HepG2 (cell line): ENCODE measurements at regions not wholly inside any gene's neighbourhood (a gene's known extent, or its start where the extent isn't known, plus 50 kb on each side); places are given as distances from the start of the nearest gene placed in this dataset.

Experiments used
- ATAC-seq: fragments of 200-7000 bp; cut with Tn5 transposase; 3 replicates; pipeline ENCODE4 v1.9.1; 2020; ENCODE audit warnings: mild to moderate bottlenecking, moderate library complexity
- BruUV-seq: library from RNA; stranded (reverse); fragments of 400-500 nt; replicated peaks from 2 replicates; lab custom pipeline; 2021; lab: Mats Ljungman, UMichigan
- CTCF ChIA-PET: fragments of 300-600 bp; formaldehyde crosslinking; extraction: SDS; loops from one replicate; lab custom pipeline; 2021; ENCODE audit warnings: low total read pairs, inconsistent platforms, low intra/inter-chr PET ratio; lab: Yijun Ruan, JAX
- POLR2A ChIA-PET: fragments of 350-600 bp; sonication (Branson Sonifier 250); formaldehyde crosslinking; loops from one replicate; lab custom pipeline; 2020; ENCODE audit warnings: antibody characterized with exemption, inconsistent platforms; lab: Yijun Ruan, JAX
- DNase-seq: peaks from one replicate; pipeline ENCODE4 v3.0.0-alpha.2; 2015; ENCODE audit warnings: low spot score
- FAIRE-seq: peaks from 3 replicates; lab custom pipeline; 2011; peaks lifted over from hg19 to GRCh38; lab: Jason Lieb, UNC
- H2AFZ ChIP-seq: one replicate; pipeline ENCODE4 v1.6.1; 2011; ENCODE audit warnings: low read length, inconsistent platforms
- H3K27ac ChIP-seq: fragments of 300-600 bp; 3 replicates; pipeline ENCODE4 v1.8.0; 2011; ENCODE audit warnings: mixed run types, mild to moderate bottlenecking, mixed read lengths, low read length, inconsistent platforms; ENCODE audit not compliant: insufficient read depth; ENCODE audit errors: extremely low read length
- H3K27me3 ChIP-seq, 2 experiments: fragments of 200-600 bp in 1 of 2; 2 replicates in 1 of 2; 3 replicates in 1 of 2; pipeline versions ENCODE4 v1.6.0 to v1.8.0; 2011; ENCODE audit warnings: low read length in 2 of 2, mild to moderate bottlenecking in 2 of 2, moderate library complexity in 2 of 2, inconsistent platforms in 1 of 2; ENCODE audit not compliant: insufficient read depth in 2 of 2, control insufficient read depth in 1 of 2
- H3K36me3 ChIP-seq, 2 experiments: fragments of 200-600 bp in 1 of 2; replicated peaks in 1 of 2; 2 replicates in 1 of 2; 3 replicates in 1 of 2; pipeline versions ENCODE4 v1.5.1 to v1.8.0; 2011; ENCODE audit warnings: low read length in 2 of 2, inconsistent platforms in 1 of 2; ENCODE audit not compliant: insufficient read depth in 2 of 2, control insufficient read depth in 1 of 2
- H3K4me1 ChIP-seq: 2 replicates; pipeline ENCODE4 v1.5.1; 2012; ENCODE audit warnings: low read length, inconsistent platforms; ENCODE audit not compliant: insufficient read depth
- H3K4me2 ChIP-seq: 2 replicates; pipeline ENCODE4 v1.6.0; 2011; ENCODE audit warnings: low read depth, low read length, inconsistent platforms
- H3K4me3 ChIP-seq, 3 experiments: fragments of 200-600 bp in 1 of 3; sonication (generic), shearing (Covaris generic) in 1 of 3; replicated peaks in 1 of 3; 2 replicates each; pipeline ENCODE4 v1.5.1; 2011 to 2016; ENCODE audit warnings: low read length in 3 of 3, inconsistent platforms in 2 of 3, low read depth in 2 of 3, mild to moderate bottlenecking in 2 of 3, control low read depth in 1 of 3, mixed read lengths in 1 of 3; ENCODE audit not compliant: insufficient read depth in 1 of 3
- H3K79me2 ChIP-seq: one replicate; pipeline ENCODE4 v1.6.1; 2011; ENCODE audit warnings: low read length, inconsistent platforms; ENCODE audit not compliant: insufficient read depth
- H3K9ac ChIP-seq: 2 replicates; pipeline ENCODE4 v1.6.0; 2011; ENCODE audit warnings: mild to moderate bottlenecking, low read depth, low read length, inconsistent platforms; ENCODE audit not compliant: insufficient read depth
- H3K9me3 ChIP-seq: 2 replicates; pipeline ENCODE4 v1.5.1; 2012; ENCODE audit warnings: mild to moderate bottlenecking, low read length
- H4K20me1 ChIP-seq: 2 replicates; pipeline ENCODE4 v1.6.0; 2011; ENCODE audit warnings: inconsistent platforms, mild to moderate bottlenecking, low read length, moderate library complexity; ENCODE audit not compliant: insufficient read depth
- ATF4 ChIP-seq, 2 experiments: fragments of 450-650 bp in 1 of 2; sonication (generic) in 1 of 2; formaldehyde crosslinking; IDR thresholded peaks; 2 replicates each; pipeline versions ENCODE4 v1.5.0 to v1.8.0; 2020 to 2022; ENCODE audit warnings: mild to moderate bottlenecking in 1 of 2, missing genetic modification reagents in 1 of 2
- JUNB ChIP-seq: sonication (generic); formaldehyde crosslinking; IDR thresholded peaks from 2 replicates; pipeline ENCODE4 v1.8.0; 2022; ENCODE audit warnings: missing genetic modification reagents, mild to moderate bottlenecking, borderline replicate concordance
- MAX ChIP-seq: IDR thresholded peaks from 2 replicates; pipeline ENCODE4 v1.6.1; 2012; ENCODE audit warnings: inconsistent platforms
- NFAT5 ChIP-seq: sonication (generic); formaldehyde crosslinking; IDR thresholded peaks from 2 replicates; pipeline ENCODE4 v1.4.0; 2020; ENCODE audit warnings: missing genetic modification reagents
- TFAP4 ChIP-seq: sonication (generic); IDR thresholded peaks from 2 replicates; pipeline ENCODE4 v1.6.1; 2016; ENCODE audit warnings: low read depth, borderline replicate concordance
- ZFP62 ChIP-seq: sonication (generic); formaldehyde crosslinking; IDR thresholded peaks from 2 replicates; pipeline ENCODE4 v1.4.0; 2020; ENCODE audit warnings: missing genetic modification reagents
- ZMAT5 ChIP-seq: sonication (generic); formaldehyde crosslinking; IDR thresholded peaks from 2 replicates; pipeline ENCODE4 v1.5.0; 2020; ENCODE audit warnings: mild to moderate bottlenecking, low read depth, missing genetic modification reagents, borderline replicate concordance
- ZNF205 ChIP-seq: IDR thresholded peaks from 2 replicates; pipeline ENCODE4 v1.6.1; 2018; ENCODE audit warnings: missing biosample characterization, missing genetic modification reagents
- ZNF747 ChIP-seq: sonication (generic); formaldehyde crosslinking; IDR thresholded peaks from 2 replicates; pipeline ENCODE4 v1.8.1; 2023; ENCODE audit warnings: missing genetic modification reagents, mild to moderate bottlenecking, borderline replicate concordance
- ZNF782 ChIP-seq: sonication (generic); formaldehyde crosslinking; IDR thresholded peaks from 2 replicates; pipeline ENCODE4 v1.4.0; 2020; ENCODE audit warnings: missing genetic modification reagents, mild to moderate bottlenecking, borderline replicate concordance
- ZNF792 ChIP-seq: IDR thresholded peaks from 2 replicates; pipeline ENCODE4 v1.6.1; 2016
- WGBS: methylation state at CpG from one replicate; pipeline ENCODE4 v1.1.6; 2017; ENCODE audit warnings: low lambda C conversion rate; 5-methylcytosine and 5-hydroxymethylcytosine counted together
- in situ Hi-C: cut with HindIII; loops from 2 replicates; pipeline ENCODE4 v1.10.0; 2017; ENCODE audit warnings: low pct_unique_long_range_greater_than_20kb; ENCODE audit not compliant: extremely low pct_ligation_motif_present
- intact Hi-C: fragments of 100-400 bp; cut with micrococcal nuclease; formaldehyde crosslinking; loops from one replicate; pipeline ENCODE4 v1.10.0; 2022; ENCODE audit not compliant: unreplicated experiment
- TF ChIP-seq, protein P1 (sequence below): sonication (generic); formaldehyde crosslinking; IDR thresholded peaks from 2 replicates; pipeline ENCODE4 v1.5.0; 2020; ENCODE audit warnings: mild to moderate bottlenecking, missing genetic modification reagents, borderline replicate concordance

GRCh38 chr13:106818971-106819370, 251.0 kb upstream of the ARGLU1 start:
- no TSS peak for BruUV-seq
- in situ Hi-C loops, result no loop called here
- ChIA-PET CTCF (no interaction called here), POLR2A (no interaction called here)
- Histone ChIP-seq H3K9me3 (no peaks in the 10 kb centered on the region), H3K36me3 (no peaks in the 10 kb centered on the region), H3K4me3 (no peak overlapping the region), H3K9ac (no peak overlapping the region), H3K27ac (no peak overlapping the region), H3K79me2 (no peaks in the 10 kb centered on the region), H3K27me3 (no peaks in the 10 kb centered on the region; a peak in 1 of 5 replicates), H3K4me2 (no peak overlapping the region), H3K4me1 (no peaks in the 10 kb centered on the region), H4K20me1 (no peaks in the 10 kb centered on the region), H2AFZ (no peak overlapping the region)
- FAIRE-seq, result no peak
- no peak for DNase-seq
- 1% methylated on average over 3 of the region's 3 CpGs for WGBS
- TF ChIP-seq ATF4 (CRISPR knock-in tag; IDR thresholded peaks at IDR 0.05) (no peak), MAX (no peak), JUNB (CRISPR knock-in tag) (no peak), ZMAT5 (no peak), ZNF782 (CRISPR knock-in tag) (no peak), TFAP4 (no peak), NFAT5 (CRISPR knock-in tag) (no peak), ZNF205 (CRISPR knock-in tag) (no peak), ZFP62 (CRISPR knock-in tag) (no peak), ZNF747 (no peak), ZNF792 (no peak)
- TF ChIP-seq, protein P1, sequence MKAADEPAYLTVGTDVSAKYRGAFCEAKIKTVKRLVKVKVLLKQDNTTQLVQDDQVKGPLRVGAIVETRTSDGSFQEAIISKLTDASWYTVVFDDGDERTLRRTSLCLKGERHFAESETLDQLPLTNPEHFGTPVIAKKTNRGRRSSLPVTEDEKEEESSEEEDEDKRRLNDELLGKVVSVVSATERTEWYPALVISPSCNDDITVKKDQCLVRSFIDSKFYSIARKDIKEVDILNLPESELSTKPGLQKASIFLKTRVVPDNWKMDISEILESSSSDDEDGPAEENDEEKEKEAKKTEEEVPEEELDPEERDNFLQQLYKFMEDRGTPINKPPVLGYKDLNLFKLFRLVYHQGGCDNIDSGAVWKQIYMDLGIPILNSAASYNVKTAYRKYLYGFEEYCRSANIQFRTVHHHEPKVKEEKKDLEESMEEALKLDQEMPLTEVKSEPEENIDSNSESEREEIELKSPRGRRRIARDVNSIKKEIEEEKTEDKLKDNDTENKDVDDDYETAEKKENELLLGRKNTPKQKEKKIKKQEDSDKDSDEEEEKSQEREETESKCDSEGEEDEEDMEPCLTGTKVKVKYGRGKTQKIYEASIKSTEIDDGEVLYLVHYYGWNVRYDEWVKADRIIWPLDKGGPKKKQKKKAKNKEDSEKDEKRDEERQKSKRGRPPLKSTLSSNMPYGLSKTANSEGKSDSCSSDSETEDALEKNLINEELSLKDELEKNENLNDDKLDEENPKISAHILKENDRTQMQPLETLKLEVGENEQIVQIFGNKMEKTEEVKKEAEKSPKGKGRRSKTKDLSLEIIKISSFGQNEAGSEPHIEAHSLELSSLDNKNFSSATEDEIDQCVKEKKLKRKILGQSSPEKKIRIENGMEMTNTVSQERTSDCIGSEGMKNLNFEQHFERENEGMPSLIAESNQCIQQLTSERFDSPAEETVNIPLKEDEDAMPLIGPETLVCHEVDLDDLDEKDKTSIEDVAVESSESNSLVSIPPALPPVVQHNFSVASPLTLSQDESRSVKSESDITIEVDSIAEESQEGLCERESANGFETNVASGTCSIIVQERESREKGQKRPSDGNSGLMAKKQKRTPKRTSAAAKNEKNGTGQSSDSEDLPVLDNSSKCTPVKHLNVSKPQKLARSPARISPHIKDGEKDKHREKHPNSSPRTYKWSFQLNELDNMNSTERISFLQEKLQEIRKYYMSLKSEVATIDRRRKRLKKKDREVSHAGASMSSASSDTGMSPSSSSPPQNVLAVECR (CRISPR knock-in tag), result no peak
- intact Hi-C loops, result no loop called here
- no peak for ATAC-seq
